Activated gamma-delta T cell treated with anti-CD3 and anti-CD28 coated beads, Interleukin-2, amount 50 U/mL, for 16 hours (primary cell): ENCODE measurements at regions not wholly inside any gene's neighbourhood (a gene's known extent, or its start where the extent isn't known, plus 50 kb on each side); places are given as distances from the start of the nearest gene placed in this dataset.
"Not testable (repeated sequence)": the region's sequence is repeated elsewhere in the genome, so short reads cannot be mapped to it uniquely, and the experiment has no call there.

Source experiments
- DNase-seq: peaks from one replicate; pipeline ENCODE4 v3.0.0-alpha.2; 2020; ENCODE audit warnings: low read depth

DNA sequence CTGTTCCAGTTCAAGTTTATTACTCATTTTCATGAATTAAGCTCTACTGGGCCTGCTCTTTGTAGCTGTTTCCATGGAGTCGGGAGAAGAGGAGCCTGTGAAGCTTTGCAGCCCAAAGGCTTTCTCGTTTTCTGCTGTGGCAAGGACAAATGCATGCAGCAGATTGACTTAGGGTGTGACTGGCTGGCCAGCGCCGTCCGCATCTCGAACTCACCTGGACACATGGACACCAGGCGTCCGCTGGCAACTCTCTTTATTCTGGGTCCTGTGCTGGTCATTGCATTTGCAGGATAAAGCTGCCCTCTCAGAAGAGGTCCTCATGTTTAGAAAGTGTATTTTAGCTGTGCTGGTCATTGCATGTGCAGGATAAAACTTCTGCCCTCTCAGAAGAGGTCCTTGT lies 350.4 kb downstream of the TMEM121 start:
- no peak for DNase-seq

GRCh38 chr14:105877645-105878044 lies 351.3 kb downstream of the TMEM121 start:
- DNase-seq, result no peak

DNA sequence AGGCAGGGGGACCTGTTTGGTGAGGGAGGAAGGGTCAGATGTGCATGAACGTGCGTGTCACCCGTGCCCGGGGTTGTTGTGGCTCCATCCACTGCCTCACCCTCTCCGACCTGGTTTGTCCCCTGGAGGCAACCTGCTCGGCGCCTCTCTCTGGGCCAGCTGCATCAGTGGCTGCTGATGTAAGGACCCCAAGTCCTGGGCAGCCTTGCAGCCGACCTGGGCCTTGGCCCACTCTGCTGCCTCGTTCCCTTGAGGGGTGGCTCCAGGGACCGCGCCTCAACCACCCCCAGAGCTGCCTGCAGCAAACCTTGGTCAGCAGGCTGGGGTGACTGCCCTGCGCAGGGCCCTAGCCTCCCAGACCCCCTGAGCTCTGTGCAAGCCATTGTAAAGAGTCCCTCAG lies 351.7 kb downstream of the TMEM121 start:
- no peak for DNase-seq

DNA sequence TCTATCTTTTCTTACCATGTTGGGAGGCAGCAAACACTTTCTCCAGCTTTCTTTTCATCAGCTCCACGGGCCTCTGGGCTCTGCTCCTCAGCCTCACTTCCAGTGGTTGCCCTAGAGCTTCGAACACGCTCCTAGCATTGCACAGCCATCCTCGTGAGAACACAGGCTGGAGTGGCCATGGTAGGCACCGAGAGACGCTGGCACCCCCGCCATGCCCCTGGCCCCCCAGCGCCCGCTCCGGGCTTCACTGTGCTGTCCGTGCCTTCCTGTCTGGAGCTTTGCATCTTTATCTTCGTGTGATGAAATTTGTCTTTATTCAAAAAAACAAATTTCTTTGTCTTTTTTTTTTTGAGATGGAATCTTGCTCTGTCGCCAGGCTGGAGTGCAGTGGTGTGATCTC lies 352.2 kb downstream of the TMEM121 start:
- no peak for DNase-seq

GRCh38 chr14:105879503-105879866 lies 353.1 kb downstream of the TMEM121 start:
- DNase-seq, result no peak

DNA sequence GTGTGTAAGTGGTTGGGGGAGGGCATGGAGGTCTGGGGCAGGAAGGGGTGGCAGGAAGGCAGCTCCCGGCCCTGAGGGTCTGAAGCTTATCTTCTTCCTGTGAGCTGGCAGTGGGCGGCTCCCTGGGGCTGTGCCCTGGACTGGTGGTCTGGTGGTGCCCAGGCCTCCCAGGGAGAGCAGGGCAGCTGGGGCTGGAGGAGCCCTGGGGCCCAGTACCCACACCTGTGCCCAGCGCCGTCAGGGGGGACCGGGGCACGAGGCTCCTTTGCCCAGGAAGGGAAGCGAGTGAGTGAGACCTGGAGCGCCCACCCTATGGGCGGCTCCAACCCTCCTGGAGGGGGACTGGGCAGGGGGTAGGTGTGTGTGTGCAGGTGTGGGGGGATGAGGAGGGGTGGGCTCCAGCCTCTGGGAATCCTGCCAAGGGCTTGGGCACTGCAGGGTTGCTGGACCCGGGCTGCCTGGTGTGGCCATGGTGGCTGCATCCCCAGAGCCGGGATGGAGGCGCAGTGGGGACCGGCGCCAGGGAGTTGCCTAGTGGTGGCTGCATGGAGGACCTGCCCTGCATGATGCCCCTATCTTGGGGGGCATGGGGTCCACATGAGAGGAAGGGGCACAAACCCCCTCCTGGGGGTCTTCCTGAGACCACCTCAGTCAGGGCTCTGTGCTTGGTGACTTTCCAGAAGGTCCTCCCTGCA lies 353.6 kb downstream of the TMEM121 start:
- no peak for DNase-seq

GRCh38 chr14:105880616-105881015 lies 354.2 kb downstream of the TMEM121 start:
- no peak for DNase-seq

DNA sequence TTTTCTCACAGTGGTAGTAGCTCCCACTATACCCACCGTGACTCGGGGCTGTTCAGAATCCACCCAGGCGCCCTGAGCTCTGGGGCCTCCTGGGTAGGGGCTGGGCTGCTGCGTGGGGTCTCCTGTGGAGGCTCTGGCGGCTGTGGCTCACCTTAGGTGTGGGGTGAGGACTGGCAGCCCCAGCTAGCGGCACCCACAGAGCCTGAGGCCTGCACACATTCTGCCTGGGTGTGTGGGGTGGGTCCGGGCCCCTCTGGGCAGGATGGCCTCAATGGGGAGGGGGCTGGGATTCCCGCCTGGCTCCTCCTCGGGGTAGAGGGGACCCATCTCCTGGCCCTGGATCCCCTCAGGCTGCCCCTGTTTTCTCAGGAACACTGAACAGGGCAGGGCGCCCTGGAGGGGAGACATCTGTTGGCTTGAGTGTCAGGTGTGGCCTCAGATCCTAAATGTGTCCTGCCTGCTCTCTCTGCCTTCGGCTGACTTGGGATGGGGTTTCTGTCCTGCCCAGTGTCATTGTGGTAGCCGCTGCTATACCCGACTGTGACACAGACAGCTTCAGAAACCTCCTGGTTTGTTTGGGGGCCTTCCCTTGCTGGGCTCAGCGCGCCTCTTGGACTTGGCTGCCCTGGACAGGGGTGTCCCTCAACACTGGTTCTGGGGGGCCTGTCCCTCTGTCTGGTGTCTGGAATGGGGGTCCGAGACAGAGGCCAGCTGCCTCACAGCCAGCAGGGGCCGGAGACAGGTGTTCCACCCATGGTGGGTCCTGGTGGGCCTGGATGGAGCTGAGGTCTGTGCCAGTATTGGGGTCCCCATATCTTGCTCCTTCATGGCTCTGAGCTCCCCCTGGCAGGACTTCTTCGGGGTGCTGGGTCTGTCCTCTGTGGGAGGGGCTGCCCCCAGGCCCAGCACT lies 354.9 kb downstream of the TMEM121 start:
- DNase-seq, result no peak

DNA sequence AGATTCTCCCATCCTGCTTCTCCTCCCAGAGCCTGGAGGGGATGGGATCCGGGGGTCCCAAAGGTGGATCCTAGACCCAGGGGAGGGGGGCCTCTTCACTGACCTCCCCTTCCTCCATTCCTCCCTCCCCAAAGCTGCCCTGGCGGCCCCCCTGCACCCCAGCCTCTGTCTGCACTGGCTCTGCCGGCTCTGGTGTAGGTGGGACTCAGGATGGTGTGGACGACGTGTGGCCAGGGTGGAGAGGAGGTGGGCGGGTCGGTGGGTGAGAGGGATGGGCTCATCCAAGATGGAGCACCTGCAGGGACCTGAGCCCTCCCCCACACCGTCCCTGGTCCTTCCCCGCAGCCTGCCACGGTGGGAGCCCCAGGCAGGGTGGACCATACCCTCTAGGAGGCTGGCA lies 355.6 kb downstream of the TMEM121 start:
- DNase-seq, result not testable (repeated sequence)

GRCh38 chr14:105882626-105883025 lies 356.2 kb downstream of the TMEM121 start:
- no peak for DNase-seq

- no peak for DNase-seq
Measured at GRCh38 chr14:105883066-105884005, 357.0 kb downstream of the TMEM121 start.

GRCh38 chr14:105884192-105884807 lies 357.9 kb downstream of the TMEM121 start:
- DNase-seq, result not testable (repeated sequence)

- no peak for DNase-seq
Measured at GRCh38 chr14:105884808-105885281, 358.5 kb downstream of the TMEM121 start.

DNA sequence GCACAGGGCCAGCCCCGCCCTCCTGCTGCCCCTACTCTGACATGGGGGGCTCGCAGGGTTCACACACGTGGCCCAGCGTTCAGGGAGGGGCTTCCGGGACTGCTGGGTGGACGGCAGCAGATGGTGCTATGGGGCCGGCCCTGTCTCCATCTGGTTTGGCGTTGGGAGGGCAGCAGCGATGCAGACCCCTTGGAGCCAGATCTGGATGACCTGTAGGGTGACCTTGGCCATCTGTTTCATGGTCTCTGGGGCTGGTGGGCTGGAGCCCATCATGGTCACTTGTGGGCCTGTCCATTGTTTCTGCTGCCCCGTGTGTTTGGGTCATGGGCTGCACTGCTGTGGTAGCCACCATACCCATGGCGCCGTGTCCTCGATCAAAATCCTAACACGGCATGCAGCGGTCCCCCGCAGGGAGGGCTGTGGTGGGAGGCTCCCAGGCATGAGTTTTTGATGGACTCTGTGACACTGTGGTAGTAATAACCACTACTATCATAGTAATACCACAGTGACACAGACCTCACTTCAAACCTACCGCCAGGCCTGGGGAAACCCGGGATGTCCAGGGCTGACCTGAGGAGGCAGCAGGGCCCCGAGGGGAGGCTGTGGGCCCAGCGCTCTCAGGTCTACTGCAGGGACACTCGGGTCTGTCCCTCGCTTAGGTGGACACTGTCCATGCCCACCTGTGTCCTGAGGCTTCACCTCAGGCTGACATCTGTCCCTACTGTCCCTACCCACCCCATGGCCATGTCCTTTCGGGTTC lies 359.4 kb downstream of the TMEM121 start:
- no peak for DNase-seq

DNA sequence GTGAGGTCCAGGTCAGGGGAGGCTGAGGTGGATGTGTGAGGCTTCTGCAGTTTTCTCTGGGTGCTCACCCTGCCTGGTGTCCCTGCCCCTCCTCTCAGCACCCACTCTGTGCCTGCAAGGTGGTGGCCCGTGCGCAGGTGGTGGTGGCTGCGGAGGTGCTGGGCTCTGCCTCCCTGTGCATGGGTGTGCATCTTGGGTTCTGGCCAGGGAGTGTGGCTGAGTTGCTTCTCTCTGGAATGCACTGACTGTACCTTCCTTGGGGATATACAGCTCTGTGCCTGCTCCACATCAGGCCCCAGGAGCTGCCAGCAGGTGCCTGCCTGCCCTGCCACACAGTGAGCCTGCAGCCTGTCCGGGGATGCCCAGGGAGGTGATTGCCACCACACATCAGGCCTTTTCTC lies 360.4 kb downstream of the TMEM121 start:
- DNase-seq, result not testable (repeated sequence)

DNA sequence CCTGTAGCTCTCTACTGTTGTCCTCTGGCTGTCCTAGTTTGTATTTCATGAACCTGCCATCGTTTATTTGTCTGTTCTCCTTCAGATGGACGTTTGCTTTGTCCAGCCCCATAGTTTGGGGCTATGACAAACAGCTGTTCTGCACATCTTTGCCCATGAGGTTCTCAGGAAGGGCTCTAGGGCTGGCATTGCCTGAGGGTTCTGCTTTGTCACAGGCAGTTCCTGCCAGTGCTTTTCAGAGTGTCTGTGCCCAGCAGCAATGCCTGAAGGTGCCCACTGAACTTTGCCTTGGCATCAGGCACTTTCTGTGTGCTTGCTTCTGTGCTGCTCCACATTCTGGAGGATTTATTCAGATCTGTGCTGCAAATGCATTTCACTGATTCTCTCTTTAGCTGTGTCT lies 361.3 kb downstream of the TMEM121 start:
- DNase-seq, result no peak

GRCh38 chr14:105888151-105888550 lies 361.8 kb downstream of the TMEM121 start:
- DNase-seq, result no peak

DNA sequence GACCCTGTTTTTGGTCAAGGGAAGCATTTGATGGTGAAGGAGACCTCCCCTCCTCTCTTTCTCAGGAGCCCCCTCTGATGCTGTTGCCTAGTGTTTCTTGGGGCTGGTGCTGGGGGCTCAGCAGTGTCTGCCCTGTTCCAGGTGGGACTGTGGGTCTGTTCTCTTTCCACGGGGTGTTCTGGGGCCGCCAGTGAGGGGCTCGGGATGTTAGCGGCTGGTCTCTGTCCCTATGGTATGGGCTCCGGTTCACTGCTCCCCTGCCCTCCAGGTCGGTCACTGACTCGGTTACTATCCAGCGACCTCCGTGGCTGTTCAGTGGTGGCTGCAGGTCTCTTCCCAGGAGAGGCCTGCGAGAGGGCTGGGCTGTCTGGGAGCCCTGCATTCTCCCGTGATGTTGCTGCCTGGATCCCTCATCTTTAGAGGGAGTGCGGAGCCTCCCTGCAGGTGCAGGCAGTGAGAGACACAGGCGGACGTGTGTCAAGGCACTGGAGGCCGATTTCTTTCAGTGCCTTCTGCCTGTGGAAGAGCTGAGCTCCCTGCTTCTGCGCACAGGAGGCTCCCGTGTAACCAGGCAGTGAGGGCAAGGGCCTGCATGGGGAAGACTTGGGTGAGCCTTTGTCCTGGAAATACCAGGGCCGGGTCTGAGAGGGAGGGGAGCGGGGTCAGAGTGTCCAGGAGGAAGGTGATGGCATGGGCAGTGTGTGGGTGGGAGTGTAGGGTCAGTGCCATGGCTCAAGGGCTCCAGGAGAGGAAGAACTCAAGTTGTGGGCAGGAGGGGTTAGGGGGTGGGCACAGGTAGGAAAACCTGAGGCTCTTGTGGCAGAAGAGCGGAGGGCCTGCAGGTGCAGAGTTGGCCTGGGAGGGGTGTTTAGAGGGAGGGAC lies 362.6 kb downstream of the TMEM121 start:
- no peak for DNase-seq

DNA sequence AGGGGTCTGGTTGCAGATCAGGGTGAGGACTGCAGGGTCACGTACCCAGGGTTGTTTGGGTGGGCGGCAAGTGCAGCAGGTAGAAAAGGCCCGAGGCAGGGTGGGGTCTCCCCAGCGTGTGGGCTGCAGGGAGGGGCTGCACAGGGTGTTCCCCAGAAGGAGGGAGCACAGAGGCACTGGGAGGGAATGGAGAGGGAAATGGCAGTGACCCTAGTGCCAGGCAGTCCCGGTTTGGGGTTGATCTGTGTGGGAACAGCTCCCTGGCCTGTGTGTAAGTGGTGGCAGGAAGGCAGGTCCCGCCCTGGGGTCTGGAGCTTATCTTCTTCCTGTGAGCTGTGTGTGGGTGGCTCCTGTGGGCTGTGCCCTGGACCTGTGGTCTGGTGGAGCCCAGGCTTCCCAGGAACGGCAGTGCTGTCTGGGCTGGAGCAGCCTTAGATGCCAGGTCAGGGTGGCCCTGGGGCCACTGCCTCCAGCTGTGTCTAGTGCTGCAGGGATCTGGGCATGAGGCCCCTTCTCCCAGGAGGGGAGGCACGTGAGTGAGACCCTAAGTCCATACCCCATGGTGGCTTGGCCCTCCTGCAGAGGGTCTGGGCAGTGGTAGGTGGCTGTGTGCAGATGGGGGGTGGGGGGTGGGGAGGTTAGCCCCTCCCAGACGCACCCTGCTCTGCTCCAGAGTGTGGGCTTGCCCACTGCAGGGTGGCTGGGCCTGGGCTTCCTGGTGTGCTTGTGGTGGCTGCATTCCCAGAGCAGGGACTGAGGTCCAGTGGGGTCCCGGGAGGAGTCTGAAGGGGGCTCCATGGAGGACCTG lies 363.5 kb downstream of the TMEM121 start:
- DNase-seq, result no peak
